ENCODE measurements at regions not wholly inside any gene's neighbourhood (a gene's known extent, or its start where the extent isn't known, plus 50 kb on each side); places are given as distances from the start of the nearest gene placed in this dataset.

GRCh38 chr2:47721296-47721695 is 61.6 kb upstream of the MSH6 start (continued):
- TF ChIP-seq KDM1A (IDR thresholded peaks at IDR 0.05; ENCODE audit: borderline replicate concordance, low read length) (no peak), PHF8 (conservative IDR thresholded peaks at IDR 0.05; ENCODE audit: low read depth, low read length) (no peak)

Data from H1 (cell line).